ENCODE measurements at regions not wholly inside any gene's neighbourhood (a gene's known extent, or its start where the extent isn't known, plus 50 kb on each side); places are given as distances from the start of the nearest gene placed in this dataset.

DNA sequence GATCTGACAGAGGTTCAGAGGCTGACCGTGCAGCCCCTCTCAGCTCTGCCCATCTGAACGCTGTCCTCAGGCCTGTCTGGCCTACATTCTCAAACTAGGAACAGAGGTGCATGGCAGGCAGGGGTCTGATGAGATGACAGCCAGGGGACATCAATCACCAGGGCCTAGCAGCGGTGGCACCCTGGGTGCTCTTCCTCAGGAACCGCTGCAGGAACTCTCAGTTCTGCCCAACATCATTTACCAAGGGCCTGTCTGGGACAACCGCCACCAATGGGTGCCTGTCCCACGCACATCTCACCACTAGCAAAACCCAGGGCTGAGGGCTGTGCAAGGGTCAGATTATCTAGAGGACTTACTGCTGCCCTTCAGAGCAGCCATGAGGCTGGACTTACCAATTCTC lies 245.7 kb downstream of the TOMM20 start:
- DNase-seq (ENCODE audit: low read depth in 3 of 3): no peak

- DNase-seq (ENCODE audit: low read depth in 3 of 3): peak in 2 of 3 donors; percentile 20 to 43
Measured at GRCh38 chr1:234881893-234882771, 246.5 kb downstream of the TOMM20 start.

DNA sequence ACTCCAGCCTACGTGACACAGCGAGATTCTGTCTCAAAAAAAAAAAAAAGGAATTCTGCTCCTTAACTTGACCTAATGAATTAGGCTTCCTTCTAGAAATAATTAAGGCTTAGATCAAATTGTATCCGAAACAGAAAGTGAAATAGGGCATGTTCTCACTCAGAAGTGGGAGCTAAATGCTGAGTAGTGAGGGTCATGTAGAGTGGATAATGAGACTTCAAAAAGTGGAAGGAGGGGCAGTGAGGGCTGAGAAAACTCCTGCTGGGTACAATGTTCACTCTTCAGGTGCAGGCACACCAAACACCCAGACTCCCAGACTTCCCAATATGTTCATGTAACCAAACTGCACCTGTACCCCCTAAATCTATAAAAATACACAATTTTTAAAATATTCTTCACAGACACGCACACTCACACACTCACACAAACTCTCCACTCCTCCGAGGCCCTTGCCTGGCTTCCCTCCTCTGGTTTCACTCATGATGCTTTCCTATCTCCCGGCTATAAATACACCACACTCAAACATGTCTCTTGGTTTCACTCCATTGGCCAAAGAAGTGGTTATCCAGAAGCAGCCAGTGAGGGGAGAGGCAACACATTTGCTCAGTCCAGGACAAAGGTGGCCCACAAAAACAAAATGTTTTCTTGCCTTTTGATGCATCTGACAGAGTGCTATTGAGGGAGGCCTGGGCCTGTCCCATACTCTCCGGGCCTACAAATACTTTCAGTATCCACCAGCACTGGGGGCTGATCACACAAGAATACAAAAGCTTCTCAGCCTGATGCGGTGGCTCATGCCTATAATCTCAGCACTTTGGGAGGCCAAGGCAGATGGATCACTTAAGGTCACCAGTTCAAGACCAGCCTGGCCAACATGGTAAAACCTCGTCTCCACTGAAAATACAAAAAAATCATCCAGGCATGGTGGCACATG lies 249.2 kb downstream of the TOMM20 start:
- DNase-seq (ENCODE audit: low read depth in 3 of 3): no peak

DNA sequence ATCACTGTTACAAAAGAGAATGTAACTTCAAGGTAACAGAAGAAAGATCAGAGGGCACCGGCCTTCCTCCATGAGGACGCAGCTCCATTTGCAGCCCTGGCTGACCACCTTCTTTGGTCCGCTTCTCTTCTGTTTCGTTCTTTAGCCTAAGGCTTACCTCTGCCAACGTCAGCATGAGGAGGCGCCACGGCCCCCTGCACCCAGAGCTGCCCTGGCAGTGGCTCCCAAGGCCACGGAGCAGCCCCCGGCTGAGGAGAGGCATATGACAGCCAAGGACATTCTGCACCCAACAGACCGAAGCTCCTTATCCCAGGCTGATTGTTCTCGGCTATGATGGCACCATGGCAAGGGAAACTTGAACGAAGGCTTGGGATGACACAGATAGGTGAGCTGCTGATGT lies 250.3 kb downstream of the TOMM20 start:
- DNase-seq (ENCODE audit: low read depth in 3 of 3): no peak

- no peak for DNase-seq (ENCODE audit: low read depth in 3 of 3)
Measured at GRCh38 chr1:234877761-234878160, 250.9 kb downstream of the TOMM20 start.

DNA sequence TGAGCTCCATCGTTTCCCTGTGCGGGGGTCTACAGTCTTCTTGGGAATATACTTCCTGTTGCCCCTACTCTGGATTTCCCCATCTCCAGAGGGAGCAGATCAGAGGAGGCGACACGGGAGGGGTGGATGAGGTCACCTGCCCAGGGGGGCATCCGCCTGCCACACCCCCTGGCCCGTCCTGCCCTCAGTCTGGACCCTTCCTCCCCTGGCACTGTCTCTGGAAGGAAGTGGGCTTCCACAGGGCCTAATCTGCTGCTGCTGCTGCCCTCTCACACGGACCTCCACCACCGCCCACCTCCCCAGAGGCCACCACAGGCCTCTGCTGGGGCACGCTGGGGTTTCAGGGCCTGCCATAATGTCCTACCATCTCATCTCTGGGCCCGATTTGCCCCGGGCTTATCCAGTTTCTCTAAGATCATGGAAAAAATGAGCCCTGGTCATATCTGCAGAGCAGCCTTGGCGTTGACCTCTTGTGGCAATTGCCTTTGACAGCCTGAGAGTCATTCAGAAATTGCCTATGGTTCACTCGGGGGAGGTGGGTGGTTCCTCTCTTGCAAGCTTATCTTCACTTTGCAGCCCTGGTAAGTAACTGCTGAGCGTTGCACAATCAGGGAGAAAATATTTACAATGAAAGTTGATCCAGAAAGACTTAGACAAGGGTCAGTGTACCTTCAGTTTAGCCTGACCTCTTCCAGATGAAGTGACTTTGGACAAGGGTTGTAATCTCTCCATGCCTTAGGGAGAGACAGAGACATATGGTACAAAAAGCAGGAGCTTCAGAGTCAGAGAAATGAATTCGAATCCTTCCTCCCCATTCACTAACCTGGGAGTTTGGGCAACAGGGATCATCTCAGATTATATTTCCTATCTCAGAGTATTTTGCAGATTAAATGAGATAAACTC lies 252.4 kb downstream of the TOMM20 start:
- peak; percentile 19 to 41 (median 41) for DNase-seq (ENCODE audit: low read depth in 3 of 3)

DNA sequence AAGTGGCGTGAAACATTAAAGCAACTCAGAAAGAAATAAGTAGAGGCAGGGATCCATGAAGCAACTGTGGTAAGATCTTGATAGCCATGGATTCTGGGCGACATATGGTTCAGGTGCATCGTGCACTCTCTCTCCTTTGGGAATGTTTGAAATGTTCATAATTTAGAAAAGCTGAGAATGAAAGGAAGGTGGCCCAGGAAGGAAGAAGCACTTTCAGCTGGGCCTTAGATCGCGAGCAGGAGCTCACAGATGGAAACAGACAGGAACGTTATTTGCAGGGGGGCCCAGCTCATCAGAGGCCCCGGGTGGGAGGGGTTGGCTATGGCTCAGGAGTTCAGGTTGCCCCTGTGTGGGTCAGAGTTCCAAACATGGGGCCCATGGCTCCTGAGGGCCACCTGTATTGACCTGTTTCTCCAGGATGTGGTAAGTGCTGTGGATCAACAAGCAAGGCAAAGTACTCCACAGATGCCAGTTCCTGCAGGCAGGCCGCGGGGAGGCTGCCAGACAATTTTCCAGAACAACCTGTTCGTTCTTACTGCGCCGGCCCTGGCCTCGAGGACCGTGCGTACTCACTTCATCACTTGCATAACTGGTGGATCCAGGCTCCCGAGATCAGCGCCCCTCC lies 253.2 kb downstream of the TOMM20 start:
- DNase-seq (ENCODE audit: low read depth in 3 of 3): no peak

GRCh38 chr1:234874291-234875288 lies 254.0 kb downstream of the TOMM20 start:
- no peak for DNase-seq (ENCODE audit: low read depth in 3 of 3)

- DNase-seq (ENCODE audit: low read depth in 3 of 3): no peak
Measured at GRCh38 chr1:234871710-234872271, 256.8 kb downstream of the TOMM20 start.

GRCh38 chr1:234871039-234871709 lies 257.5 kb downstream of the TOMM20 start:
- no peak for DNase-seq (ENCODE audit: low read depth in 3 of 3)

GRCh38 chr1:234870020-234870981 lies 258.3 kb downstream of the TOMM20 start:
- no peak for DNase-seq (ENCODE audit: low read depth in 3 of 3)

DNA sequence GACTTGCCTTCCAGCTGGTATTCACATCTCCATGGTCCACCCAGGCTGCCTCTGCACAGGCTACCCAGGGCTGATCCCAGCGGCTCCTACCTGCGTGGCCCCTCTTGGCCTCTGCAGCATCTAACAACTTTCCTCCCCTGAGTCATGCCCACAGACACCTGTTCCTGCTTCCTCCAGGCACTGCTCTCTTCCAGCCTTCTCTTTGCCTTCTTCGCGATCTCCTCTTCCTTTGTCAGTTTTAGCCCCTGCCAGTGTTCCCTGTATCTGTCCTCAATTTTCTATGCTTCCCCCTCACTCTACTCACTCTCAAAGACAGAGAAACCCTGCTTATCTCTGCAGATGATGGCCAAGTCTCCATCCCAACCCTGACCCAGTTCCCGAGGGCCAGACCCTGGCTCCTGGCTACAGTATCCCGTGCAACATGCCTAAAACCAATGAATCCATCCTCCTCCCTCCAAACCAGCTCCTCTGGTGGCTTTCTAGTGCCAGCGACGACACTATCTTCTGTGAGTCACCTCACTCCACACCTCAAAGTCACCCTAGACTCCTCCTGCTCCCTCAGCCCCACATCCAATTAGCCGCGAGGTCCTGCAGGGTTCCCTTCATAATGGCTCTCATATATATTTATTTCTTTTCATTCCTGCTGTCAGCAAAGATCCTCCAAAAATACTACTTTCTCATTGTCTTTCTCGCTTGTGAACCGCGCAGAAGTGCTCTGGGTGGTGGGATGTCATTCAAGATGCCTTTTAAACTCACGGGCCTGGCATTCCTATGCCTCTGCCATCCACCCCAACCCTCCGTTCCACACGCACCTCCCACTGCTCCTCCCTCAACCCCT lies 259.2 kb downstream of the TOMM20 start:
- DNase-seq (ENCODE audit: low read depth in 3 of 3): no peak

- no peak for DNase-seq (ENCODE audit: low read depth in 3 of 3)
Measured at GRCh38 chr1:234868296-234869147, 258.5 kb upstream of the IRF2BP2 start.

- DNase-seq (ENCODE audit: low read depth in 3 of 3): no peak
Measured at GRCh38 chr1:234866007-234866866, 256.3 kb upstream of the IRF2BP2 start.

All from stimulated activated CD4-positive, alpha-beta T cell treated with anti-CD3 and anti-CD28 coated beads, TNF-alpha, amount 100 ng/mL, for 48 hours (primary cell).